ENCODE measurements at regions not wholly inside any gene's neighbourhood (a gene's known extent, or its start where the extent isn't known, plus 50 kb on each side); places are given as distances from the start of the nearest gene placed in this dataset.
A peak's percentile ranks its signal among the peaks of the same experiment; 100 is the strongest.

DNA sequence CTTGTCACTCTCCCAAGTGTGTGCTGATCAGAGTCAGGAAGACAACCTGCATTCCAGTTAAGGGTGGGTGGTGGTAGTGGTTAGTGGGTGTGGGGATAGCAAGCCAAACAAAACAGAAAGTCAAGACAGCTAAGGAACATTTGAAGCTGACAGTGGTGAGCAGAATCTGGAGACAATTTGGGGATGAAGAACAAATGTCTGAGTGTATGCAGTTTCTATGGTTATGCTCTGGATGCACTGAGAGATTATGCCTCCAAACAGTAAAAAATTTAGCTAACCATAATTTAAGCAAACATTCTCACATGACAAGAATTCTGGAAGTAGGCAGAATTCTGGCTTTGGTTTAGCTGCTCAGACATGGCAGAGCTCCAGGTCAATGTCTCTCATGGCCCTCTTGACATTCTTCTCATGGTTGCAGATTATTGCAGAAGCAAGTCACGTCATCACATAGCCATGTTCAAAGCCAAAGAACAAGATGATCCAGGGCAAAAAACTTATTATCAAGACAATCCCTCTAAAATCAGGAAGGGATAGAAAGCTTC is 148.7 kb downstream of the LURAP1L start:
- no peak for DNase-seq (ENCODE audit: low spot score in 2 of 2)
- FAIRE-seq, result no peak

DNA sequence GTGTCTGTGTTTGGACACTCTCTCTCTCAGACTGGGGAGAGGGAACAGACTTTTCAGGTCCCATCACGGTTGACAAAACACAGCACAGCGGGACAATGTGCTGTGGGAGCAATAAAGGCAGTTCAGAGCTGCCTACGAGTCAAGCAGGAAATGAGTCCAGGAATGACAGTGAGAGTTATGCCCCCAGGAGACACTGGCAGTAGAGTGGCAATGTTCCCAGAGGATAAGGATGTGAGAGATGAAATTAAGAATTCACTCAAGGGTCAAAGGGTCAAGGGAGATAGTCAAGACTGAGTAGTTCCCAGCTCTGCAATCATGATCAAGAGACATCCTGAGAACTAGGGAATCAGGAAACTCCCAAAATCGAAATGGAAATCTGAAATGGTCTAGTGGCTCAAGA is 156.1 kb downstream of the LURAP1L start:
- FAIRE-seq, result no peak
- no peak for DNase-seq (ENCODE audit: low spot score in 2 of 2)

DNA sequence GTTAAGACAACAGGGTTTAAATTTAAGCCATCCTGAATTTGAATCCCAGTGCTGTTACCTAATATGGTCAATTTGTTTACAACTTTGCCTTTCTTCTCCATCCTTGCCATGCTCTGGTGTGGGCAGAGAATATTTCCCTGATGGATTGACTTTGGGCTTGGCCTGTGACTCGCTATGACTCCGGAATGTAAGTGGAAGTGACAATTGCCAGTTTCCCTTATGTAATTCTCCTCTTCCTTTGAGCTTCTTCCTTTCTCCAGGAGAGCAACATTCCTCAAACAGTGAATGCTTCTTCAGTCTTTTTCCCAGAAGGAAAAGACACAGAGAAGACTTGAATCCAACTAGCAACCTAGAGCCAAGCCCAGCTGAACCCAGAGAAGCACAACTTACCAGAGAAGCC is 159.1 kb downstream of the LURAP1L start:
- FAIRE-seq (no peak), DNase-seq (ENCODE audit: low spot score in 2 of 2) (no peak)

DNA sequence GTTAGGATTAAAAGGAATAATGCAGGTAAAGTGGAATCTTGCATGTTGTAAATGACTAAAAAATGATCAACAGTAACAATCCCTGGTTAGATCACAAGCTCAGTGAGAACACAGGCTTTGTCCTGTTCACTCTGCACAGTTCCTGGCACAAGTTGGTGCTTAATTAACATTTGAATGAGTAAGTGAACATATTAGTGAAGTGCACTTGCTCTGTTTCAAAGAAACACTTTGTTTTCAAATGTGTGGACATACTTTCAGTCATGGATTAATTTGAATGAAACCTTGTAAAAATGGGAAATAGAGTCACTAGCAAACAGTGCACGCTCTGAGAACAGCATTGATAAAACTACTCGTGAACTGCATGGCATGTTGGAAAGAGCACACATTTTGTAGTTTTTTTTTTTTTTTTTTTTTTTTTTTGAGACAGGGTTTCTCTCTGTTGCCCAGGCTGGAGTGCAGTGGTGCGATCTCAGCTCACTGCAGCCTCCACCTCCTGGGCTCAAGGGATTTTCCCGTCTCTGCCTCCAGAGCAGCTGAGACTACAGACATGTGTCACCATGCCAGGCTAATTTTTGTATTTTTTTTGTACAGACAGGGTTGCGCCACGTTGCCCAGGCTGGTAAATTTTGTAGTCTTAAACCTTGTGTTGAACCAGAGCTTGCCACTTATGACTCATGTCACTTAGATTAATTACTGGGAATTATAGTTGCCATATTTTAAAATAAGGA is 159.9 kb downstream of the LURAP1L start:
- FAIRE-seq (no peak), DNase-seq (ENCODE audit: low spot score in 2 of 2) (no peak)

DNA sequence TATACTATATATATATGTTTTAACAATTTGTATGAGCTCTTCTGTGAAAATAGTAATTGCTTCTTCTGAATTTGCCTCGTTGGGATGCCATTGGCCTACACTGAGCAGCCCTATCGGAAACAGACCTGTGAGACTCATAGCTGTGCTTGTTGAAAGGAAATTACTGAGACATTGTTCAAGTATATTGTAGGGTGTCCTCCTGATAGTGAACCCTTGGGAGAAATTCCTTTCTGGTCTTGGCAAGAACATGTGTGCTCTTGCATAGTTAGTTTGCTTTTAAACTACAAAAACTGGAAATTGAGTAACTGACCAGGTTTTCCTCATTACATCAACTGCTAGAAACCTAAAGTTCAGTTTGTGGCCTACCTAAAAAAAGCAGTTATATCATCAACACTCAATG is 160.9 kb downstream of the LURAP1L start:
- no peak for FAIRE-seq
- no peak for DNase-seq (ENCODE audit: low spot score in 2 of 2)

DNA sequence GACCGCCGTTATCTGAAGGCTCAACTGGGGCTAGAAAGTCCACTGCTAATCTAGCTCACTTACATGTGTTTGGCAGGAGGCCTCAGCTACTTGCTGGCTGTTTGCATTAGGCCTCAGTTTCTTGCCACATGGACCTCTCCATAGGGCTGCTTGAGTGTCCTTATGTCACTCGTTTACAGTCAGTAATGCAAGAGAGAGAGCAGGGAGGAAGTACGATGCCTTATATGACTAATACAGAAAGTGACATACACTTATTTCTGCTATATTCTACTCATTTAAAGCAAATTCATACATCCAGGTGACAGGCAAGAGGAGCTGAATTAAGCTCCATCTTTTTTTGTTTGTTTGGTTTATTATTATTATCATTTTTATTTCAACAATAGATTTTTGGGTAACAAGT is 179.6 kb downstream of the LURAP1L start:
- FAIRE-seq, result no peak

DNA sequence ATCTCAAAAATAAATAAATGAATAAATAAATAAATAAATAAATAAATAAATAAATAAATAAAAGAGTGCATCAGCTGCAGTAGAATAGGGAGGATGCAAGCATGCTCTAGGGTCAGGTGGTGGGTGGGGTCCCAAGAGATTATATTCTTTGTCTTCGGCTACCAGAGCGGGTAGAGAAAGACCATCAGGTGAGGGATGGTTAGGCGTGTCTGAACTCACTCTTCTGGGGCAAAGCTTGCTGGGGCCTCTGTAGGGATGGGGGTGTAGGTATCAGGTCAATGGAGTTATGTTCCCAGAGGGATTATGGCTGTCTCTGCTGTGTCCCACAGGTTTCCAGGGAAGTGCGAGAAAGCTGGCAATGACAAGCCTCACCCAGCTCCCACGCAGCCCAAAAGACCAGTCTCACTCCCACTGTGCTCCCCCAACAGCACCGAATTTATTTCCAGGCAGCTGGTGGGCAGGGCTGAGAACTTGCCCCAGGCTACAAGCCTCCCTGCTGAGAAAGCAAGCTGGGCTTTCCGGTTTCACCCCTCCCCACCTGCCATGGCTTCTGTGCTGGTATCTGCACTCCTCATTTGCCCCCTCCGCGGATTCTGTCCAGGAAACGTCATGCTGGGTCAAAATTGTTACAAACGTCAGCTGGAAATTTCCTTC is 180.8 kb downstream of the LURAP1L start:
- no peak for DNase-seq (ENCODE audit: low spot score in 2 of 2)
- FAIRE-seq, result no peak

More for the DNA sequence above, 179.6 kb downstream of the LURAP1L start:
- no peak for DNase-seq (ENCODE audit: low spot score in 2 of 2)

DNA sequence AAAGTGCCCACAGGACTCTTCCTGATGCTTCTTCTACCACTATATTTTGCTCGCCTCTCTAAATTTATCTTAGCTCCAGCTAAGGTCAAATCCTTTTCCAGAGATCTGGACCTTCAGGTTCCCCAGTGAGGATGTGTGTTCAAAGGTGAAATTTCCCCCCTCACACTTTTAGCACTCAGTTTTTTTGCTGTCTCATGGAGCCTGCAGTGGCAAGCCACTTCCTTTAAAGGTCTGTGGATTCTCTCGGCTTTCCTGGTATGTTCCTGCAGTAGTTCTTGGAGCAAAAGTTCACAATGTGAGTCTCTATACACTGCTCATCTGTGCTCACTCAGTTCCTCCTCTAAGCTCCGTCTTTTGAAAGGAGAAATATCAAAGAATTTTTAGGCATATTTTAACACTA is 181.4 kb downstream of the LURAP1L start:
- DNase-seq (ENCODE audit: low spot score in 2 of 2) (no peak), FAIRE-seq (no peak)

DNA sequence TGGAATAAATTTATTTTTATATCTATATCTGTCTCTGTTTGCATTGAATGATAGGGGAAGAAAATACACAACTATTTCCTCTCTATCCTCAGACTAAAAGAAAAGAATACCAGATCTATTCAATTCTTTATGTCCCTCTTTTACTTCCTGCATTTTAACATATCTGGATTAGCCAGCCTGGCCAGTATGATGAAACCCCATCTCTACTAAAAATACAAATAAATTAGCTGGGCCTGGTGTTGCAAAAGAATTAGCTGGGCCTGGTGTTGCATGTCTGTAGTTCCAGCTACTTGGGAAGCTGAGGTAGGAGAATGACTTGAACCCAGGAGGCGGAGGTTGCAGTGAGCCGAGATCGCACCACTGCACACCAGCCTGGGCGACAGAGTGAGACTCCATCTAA is 182.0 kb downstream of the LURAP1L start:
- no peak for DNase-seq (ENCODE audit: low spot score in 2 of 2)
- FAIRE-seq, result no peak

DNA sequence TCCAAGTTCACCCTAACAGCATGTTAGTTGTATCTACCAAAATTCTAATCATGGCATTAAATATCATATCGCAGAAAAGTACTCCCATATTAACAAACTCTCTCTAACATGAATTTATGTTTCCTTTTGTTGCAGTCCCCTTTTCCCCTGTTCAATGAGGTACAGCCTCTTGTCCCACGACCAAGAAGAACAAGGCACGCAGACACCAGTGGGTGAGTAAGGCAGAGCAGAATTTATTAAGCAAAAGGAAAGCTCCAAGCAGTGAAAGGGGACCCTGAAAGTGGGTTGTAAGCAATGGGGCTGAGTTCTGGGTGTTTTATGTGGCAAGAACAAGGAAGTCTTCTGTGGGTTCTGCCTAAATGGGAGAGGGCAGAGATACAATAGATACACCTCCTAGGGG is 183.5 kb downstream of the LURAP1L start:
- DNase-seq (ENCODE audit: low spot score in 2 of 2) (no peak), FAIRE-seq (no peak)

DNA sequence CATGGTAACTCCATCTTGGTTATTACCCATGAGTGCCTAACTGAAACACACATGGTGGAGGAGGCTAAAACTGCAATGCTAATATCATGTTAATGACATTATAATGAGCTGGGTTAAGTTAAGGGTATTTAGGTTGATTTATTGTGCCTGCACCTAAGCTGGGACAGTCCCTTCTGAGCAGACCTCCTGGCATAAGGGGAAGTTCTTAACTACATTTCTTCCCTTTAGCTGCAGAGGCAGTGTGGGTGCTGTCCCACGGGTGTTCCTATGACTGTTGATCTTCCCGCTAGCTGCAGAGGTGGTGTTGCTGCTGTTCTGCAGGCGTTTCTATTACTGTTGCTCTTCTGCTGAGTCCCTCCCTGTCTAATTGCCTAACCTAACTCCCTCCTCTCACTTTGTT is 183.9 kb downstream of the LURAP1L start:
- FAIRE-seq (no peak), DNase-seq (ENCODE audit: low spot score in 2 of 2) (no peak)

DNA sequence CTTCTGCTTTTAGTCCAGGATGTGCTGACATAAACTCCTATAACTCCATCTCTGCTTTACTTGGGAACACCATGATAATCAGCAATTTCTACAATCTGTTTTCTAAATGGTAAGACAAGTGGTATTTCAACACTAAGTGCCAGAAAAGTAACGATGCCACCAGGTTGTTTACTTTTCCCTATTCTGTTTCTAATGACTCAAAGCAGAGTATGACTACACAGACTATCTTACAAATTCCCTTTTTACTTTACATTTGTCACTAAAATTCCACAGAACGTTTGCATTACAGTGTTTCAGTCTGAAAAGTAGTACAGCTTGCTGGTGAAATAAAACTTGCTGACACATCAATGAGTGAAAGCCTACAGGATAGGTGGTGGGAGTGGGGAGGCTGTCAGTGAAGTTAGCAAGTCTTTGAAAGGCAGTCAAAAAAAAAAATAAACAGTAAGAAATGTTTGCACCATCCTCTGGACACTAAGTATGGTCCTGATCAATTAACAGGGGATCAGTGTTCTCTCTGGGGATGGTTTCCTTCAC is 186.5 kb downstream of the LURAP1L start:
- FAIRE-seq (no peak), DNase-seq (ENCODE audit: low spot score in 2 of 2) (no peak)

DNA sequence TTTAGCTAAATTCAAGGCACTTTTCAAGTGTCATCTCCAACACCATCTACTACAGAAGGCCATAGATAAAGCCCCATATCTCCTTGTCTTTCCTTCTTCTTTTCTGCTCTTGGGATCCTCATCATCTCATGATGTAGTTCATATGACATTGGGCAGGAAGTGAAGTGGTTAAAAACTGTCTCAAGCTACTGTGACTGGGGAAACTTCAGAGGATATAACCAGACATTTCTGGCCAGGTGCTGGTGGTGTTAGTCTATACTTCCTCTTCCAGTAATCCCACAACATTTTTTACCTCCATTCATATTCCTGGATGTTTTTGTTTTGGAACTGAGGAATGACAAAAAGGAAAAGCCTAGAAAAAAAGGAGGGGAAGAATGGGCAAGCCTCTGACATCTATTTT is 188.7 kb downstream of the LURAP1L start:
- DNase-seq (ENCODE audit: low spot score in 2 of 2) (no peak), FAIRE-seq (no peak)

DNA sequence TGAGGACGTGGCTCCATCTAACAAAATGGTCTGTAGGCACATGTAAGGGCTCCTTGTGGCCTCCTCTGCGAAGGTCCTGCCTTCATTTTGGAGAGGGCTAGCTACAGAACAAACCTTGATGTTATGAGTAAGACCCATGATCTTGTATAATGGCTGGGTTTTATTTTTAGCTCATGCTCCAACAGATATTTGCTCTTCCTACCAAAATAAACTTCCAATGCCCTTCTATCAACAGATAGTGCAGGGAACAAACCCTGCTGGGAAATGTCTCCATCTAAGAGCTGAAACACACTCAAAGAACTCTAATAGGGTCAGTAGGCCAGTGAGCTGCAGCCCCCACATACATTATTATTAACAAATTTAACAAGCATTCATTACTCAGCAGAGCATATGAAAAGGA is 189.5 kb downstream of the LURAP1L start:
- FAIRE-seq, result no peak

DNA sequence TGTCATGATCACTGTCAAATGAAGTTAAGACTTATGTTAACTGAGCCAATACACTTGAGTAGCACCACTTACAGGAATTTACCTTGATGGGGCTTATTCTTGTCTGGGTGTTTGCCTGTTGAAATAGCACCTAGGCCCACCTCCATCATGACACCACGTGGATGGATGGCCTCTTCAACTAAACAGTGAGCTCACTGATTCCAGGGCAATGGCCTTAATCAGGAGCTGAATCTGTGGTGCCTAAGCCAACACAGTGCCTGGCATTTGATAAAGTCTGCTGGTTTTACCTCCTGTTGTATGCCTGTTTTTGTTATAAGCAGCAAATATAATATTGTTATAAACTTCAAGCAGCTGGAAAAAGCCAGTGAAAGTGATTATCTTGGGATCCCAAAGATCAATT is 190.5 kb downstream of the LURAP1L start:
- FAIRE-seq (no peak), DNase-seq (ENCODE audit: low spot score in 2 of 2) (no peak)

More for the DNA sequence above, 189.5 kb downstream of the LURAP1L start:
- no peak for DNase-seq (ENCODE audit: low spot score in 2 of 2)

DNA sequence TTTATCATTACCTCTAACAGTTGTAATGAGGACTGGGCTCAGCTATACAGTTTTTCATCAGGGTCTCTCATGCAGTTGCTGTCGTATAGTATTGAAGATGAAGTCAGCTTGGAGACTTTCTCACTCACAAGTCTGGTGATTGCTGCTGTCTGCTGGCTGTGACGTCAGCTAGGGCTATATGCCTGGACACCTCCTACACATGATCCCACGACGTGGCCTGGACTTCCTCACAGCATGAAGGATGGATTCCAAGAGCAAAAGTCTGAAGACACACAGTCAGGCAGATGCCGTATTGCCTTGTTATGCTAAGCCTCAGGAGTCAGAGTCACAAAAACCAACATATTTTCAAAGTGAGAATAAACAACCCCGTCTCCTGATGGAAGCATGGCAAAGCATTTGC is 193.3 kb downstream of the LURAP1L start:
- FAIRE-seq (no peak), DNase-seq (ENCODE audit: low spot score in 2 of 2) (no peak)

DNA sequence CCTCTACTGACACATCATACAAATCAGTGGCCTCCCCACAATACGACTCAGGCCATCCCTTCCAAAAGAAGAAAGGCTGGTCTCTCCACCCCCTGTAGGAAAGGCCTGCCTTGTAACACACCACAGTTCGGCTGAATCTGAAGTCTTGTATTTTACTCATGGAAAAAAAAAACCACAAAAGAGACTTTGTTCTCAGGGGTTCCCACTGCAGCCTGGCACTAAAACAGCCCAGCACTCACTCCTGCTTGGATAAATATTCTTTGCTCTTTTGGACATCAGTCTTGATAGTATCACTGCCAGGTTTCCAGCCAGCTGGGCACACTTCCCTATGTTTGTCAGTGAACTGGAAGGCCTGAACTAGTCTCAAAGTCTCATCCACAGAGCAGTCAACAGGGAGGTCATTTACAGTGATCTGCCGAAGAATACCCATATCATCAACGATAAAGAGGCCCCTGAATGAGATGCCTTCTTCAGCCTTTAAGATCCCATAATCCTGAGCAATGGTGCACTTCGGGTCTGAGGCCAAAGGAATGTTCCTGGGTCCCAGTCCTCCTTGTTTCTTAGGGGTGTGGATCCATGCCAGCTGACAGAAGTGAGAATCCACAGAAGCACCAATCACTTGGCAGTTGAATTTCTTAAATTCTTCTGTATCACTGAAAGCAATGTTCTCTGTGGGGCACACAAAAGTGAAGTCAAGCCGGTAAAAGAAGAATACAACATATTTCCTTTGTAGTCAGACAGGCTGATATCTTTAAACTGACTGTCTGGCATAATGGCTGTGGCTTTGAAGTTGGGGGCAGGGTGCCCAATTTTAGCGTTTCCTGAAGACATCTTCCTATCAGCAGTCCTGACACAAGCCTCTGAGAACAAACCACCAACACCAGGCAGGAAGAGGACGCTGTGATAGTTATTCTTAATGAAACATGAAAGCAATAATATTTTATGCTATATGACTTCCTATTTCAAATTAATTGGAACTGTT is 198.1 kb downstream of the LURAP1L start:
- FAIRE-seq, result no peak
- peak in 1 of 2 donors; percentile 25 for DNase-seq (ENCODE audit: low spot score in 2 of 2)

DNA sequence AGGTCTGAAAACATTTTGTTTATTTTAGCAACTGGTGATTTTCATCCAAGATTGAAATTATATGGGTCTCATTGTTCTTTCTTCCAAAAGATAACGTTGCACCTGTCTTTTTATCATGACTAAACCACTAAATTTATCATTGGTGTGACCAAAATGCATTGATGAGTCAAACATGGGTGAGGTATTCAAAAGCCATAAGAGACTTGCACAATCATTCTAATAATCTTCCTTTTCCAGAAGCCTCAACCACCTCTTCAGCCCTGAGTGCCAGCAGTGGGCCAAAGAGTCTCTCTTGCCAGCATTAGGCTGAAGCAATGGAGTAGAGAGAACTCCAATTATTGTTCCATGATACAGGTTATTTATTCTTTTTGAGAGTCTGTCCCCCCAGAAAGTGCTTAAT is 198.9 kb downstream of the LURAP1L start:
- DNase-seq (ENCODE audit: low spot score in 2 of 2) (no peak), FAIRE-seq (no peak)

DNA sequence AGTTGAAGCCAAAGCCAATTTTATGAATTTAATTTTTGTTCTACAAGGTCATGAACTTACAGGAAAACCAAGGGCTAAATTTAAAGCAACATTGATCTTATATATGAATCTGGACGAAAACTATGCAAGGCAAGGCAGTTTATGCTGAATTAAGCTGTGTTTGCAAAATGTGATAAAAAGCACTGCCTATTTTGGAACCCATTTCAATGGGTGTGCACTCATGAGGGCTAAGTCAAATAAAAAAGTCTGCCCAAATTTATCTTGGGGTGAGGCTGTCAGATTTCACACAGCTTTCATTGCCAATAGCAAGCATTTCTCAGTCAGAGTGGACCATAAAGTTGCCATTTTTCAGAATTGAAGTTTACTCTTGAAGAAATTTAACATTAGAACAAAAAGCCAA is 199.9 kb downstream of the LURAP1L start:
- DNase-seq (ENCODE audit: low spot score in 2 of 2) (no peak), FAIRE-seq (no peak)

DNA sequence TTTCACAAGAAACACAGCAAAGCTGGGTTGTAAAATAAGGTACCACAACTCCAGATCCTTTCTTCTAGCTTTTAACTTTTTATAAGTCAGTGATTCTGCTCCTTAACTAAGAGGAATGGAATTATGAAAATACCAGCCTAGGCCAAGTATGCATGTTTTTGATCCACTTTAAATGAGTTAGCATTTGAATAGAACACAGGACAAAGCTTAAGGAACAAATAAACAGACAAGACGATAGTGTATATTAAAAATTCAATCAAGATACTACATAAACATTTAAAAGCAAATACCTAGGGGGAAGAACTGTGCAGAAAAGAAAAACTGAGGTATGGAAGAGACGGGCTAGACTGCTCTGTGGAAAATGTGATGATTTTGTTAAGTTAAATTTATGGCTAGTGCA is 200.7 kb downstream of the LURAP1L start:
- DNase-seq (ENCODE audit: low spot score in 2 of 2) (no peak), FAIRE-seq (no peak)

Measured in frontal cortex (tissue), 3 donors.